Kidney capillary endothelial cell (primary cell): ENCODE measurements at regions not wholly inside any gene's neighbourhood (a gene's known extent, or its start where the extent isn't known, plus 50 kb on each side); places are given as distances from the start of the nearest gene placed in this dataset.

Source experiments
- DNase-seq: peaks from one replicate; pipeline ENCODE4 v3.0.0-alpha.2; 2018; ENCODE audit warnings: low spot score

DNA sequence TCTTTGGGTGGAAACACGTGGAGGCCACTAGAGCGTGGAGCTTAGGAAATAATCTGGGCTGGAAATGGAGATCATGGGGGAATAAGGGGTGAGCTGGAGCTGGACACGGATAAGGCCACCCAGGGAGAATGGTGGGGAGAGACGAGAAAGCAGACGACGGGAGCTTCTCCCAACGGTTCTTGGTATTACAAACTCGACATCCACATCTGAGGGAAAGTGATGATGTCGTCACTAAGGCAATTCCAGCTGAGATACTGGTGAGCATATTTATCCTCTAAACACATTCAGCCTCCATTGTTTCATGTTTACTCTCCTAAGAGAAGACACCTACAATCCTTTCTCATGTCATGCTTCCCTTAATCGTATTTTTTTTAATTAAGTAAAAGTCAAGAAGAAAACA lies 50.2 kb upstream of the SNX9 start:
- no peak for DNase-seq
